Hematopoietic multipotent progenitor cell treated with erythropoietin and hydrocortisone succinate and interleukin-3 and kit ligand, for 8 days (in vitro differentiated cells): ENCODE measurements at regions not wholly inside any gene's neighbourhood (a gene's known extent, or its start where the extent isn't known, plus 50 kb on each side); places are given as distances from the start of the nearest gene placed in this dataset.
"Not testable (repeated sequence)": the region's sequence is repeated elsewhere in the genome, so short reads cannot be mapped to it uniquely, and the experiment has no call there.

Source experiments
- DNase-seq: peaks from one replicate; pipeline ENCODE4 v3.0.0-alpha.2; 2015

DNA sequence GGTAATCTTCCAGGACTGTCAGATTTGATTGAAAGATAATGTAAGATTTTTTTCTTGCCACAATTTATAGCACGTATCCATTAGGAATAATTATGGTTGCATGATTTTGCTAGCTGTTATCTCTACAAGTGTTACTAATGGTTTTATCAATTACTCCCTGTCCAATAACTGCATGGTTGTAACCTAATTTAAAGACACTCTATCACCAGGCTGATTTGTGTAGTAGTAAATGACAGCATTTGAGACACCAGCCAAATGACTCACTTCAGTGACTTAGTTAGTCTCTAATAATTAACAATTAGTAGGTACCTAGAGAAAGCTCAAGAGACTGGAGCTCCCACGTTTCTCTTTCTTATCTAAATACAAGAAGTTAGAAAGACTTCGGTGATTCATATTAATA is 453.8 kb upstream of the POU3F2 start:
- DNase-seq, result no peak

DNA sequence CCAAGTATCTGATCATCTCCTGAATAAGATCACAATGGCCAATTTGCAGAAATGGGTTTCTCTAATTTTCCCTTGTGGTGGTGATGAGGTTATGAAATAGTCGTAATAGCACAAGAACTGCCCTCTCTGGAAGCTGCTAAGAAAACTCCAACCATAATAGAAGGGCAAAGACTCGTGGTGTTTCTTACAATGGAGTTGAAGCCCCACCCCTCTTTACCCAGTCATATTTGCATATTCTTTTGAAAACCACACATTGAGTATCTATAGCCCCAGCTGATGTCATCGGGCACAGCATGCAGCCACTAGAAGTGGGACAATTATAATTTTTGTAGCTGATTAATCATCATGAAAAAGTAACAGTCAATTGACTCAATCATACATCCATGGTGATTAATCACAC is 452.1 kb upstream of the POU3F2 start:
- no peak for DNase-seq

DNA sequence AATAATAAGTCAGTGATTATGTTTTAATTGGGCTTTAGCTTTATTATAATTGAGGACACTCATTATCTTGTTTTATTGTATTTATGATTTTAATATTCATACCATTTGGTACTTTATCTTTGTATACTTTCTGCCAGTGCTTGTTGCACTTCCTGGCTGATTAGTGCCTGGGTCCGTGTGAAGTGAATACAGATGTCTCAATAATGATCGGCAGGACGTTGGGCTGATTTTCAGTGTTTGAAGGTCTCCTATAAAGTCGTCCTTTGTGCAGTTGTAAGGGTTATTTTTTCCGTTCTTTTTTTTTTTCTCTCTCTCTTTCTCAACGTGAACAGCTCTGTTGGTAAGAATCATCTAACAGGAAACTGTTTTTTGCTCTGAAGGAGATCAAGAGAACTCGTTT is 450.0 kb upstream of the POU3F2 start:
- no peak for DNase-seq

DNA sequence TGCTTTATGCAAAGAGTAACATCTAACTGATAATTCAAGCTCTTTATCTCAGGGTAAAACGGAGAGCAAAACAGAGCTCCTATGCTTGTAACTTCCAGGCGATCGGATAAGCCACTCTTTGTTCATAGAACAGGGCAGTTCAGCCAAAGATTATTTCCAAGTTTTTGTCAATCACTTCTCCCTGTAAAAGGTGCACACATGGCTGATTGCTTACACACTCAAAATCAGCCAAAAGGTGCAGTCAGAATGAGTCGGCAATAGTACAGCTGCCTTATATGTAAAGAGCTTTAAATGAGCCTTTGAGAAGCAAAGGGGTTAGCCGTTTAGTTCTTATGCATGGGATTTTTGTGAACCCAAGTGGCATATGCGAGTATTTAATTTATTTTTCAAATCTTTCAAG is 449.6 kb upstream of the POU3F2 start:
- DNase-seq, result no peak

DNA sequence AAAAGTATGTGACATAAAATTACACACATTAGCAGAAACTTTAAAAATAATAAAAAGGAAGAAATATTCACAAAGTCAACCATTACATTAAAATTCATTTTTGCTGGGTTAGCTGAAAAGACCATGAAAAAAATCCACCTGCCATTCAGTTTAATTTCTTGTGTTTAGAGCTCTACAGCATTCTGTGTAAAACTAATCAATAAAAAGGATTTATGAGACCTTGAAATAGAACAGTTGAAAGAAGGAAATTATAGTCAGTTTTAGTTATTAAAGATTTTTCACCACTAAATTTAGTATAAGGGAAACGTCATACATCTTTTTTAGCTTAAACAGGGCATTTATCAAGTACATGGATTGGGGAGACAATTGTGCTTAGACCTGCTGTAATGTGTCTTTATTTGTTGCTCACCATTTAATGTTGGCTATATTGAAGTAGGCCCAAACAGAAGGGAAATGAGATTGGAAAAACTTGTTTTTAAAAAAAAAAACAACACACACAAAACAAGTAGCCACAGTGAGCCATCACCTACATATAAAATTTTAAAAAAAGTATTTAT is 438.7 kb upstream of the POU3F2 start:
- no peak for DNase-seq

DNA sequence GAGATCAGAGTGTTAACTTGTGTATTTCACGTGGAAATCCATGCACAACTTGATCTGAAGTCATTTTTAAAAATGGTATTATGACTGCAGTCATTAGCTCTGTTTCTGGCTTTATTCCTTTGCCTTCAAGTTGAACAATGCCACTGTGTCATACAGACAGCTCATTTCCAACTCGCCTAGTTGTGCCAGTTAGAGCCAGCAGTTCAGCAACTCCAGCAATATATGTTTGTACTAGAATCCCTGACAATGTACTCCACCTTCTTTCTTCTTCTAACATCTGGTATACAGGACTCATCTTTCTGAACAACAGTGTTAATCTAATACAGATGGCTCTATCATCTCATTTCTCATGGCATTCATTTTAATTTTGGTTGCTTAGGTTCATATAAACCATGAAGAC is 418.3 kb upstream of the POU3F2 start:
- DNase-seq, result no peak

DNA sequence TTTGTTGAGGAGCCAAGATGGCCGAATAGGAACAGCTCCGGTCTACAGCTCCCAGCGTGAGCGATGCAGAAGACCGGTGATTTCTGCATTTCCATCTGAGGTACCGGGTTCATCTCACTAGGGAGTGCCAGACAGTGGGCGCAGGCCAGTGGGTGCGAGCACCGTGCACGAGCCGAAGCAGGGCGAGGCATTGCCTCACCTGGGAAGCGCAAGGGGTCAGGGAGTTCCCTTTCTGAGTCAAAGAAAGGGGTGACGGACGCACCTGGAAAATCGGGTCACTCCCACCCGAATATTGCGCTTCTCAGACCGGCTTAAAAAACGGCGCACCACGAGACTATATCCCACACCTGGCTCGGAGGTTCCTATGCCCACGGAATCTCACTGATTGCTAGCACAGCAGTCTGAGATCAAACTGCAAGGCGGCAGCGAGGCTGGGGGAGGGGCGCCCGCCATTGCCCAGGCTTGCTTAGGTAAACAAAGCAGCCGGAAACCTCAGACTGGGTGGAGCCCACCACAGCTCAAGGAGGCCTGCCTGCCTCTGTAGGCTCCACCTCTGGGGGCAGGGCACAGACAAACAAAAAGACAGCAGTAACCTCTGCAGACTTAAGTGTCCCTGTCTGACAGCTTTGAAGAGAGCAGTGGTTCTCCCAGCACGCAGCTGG is 417.7 kb upstream of the POU3F2 start:
- not testable (repeated sequence) for DNase-seq

DNA sequence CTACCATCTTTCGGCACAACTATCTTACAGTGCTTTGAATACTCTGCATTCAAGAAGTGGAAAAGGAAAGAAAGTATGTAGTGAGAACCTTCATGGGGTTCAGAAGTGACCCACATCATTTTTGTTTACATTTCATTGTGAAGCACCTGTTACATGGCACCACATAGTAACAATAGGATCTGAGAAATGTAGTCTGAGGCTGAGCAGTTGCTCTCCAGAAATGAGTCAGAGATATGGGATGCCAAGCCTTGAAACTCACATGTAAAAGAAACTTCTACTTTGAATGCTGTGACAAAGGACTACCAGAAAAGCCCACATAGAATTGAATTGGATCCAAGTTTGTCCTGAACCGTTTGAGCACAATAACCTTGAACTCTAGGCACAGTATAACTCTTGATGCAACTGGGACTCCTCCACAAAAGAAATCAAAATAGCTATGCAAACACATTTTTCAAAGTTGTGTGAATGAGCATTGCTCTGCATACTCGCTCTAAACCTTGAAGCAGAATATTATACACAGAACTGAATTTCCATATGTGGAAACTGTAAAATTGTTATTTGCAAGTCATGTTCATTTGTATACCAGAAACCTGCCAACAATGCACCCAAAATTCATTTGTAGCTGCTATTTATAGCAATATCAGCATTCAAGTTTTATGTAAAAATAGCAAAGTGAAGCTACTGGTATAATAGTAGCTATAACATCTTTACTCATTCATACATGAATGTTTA is 400.9 kb upstream of the POU3F2 start:
- DNase-seq, result no peak

DNA sequence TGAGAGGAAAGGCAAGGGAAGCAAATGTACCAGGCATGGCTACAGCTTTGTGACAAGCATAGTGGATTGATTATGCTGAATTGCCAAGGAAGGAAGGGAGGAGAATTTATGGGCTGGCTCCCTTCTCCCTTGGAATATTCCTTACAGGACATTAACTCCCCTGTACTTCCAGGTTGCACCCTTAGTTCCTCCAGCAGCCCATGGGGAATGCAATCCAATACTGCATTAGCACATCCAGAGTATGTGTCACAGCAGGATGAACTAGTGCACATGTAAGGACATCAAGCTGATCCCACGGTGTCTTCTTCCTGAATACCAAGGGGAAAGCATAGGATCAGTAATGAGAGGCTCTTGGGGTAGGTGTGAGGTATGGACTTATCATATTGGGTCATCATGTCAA is 390.7 kb upstream of the POU3F2 start:
- no peak for DNase-seq

DNA sequence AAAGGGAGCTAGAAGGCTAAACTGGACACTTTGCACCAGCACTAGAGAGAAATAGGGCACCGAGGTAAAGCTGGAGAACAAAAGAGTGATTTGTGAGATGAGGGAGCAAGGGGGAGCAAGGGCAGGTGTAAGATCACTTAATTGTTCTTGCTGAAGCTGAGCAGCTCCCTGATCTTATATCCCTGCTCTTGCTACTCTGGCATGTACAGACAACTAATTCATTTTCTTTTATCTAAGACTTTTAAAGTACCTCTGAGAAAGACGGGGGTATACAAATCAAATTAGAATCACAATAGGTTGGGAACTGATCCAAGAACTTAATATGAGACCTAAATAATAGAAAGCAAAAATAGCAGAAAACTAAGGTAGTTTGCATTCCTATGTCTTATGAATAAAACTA is 381.7 kb upstream of the POU3F2 start:
- no peak for DNase-seq

DNA sequence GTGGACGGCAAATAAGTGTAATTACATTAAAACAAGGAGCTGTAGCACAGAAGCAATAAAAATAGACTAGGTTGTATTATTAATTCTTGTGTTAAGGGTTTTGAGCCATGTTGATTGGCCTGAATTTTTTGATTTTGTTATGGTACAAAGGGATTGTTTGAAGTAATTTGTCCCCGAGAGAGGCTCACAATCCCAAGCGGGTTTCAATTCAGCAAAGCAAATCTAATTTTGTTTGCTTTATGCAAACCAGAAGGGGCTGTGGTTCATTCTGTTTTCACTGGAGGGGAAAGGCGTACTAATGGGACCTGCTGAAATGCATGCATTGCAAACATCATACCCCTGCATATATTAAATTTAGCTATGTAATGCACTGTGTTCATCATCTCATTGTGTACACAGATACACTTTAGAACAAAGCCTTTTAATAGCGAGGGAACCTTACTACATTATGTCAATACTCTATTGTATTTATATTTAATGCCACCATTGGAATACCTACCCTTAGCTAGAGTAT is 379.5 kb upstream of the POU3F2 start:
- DNase-seq, result no peak

DNA sequence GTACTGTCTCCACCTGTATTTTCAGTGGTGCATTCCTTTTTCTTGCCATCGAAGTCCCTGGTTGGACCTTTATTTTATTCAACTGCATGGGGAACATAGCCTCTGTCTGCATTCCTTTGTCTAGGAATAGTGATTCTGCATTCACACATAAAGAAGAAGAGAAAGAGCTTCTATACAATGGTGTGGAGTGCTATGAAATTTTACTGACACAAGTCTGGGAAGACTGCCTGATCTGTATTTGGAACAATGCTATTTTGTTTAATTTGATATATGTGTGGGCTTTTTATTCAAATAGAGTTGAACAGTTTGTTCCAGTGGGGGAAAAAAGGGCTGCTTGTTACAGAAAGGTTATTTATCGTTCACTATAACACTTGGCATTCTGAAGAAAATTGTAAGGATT is 375.7 kb upstream of the POU3F2 start:
- DNase-seq, result no peak

DNA sequence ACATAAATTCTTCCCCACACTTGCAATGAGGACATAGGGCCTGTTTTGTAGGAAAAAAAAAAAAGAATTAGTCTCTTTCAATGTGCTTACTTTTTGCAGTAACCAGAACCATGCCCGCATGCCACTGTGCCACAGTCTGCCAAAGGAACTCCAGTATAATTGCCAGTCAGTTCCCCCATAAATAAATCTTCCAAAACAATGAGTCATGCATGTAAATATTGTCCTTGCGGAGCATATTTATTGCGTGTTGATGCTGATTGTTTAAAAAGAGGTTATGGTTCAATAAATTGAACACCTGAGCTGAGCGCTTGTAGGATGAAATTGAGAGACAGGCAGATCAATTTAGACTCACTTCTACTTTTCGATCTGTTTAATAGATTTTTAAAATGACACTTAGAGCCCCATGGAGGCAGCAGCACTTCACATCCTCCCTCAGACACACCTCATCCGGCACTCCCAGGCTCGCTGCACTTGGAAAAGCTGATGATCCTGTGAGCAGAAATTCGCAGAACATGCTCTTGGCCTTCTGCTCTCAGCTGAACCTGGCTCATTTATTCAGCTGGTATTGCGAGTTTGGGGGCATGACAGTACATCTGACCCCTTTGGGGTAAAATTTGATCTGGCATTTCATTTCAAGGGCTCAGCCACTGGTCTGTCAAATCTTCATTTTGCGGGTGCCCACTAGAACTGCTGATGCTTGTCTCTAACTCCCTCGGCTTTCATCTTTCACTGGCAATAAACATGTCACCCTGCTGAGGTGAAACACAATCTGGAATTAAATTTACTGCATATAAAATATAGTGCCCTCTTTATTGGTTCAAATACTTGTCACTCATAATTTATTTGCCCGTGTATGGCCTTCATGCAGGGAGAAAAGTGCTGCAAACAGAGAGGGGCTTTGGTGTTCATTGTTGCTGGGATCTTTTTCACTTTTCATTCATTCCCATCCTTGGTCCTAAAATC is 371.1 kb upstream of the POU3F2 start:
- DNase-seq, result no peak

DNA sequence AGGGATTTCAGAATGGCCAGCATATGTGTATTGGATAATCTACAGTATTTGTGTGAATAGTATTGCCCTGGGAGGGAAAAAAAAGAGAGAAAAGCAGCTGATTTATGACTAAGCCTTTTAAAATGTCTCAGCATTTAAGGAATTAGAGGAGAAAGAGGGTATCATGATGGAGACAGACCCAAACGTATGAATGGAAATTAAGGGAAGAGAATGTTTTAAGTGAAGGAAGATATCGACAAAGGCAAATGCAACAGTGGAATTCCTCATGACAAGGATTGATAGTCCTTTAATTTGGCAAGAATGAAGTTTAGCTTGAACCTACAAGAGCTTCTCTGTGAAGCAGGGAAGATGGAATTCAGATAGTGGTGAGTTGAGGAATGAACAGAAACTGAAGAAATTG is 367.3 kb upstream of the POU3F2 start:
- no peak for DNase-seq

DNA sequence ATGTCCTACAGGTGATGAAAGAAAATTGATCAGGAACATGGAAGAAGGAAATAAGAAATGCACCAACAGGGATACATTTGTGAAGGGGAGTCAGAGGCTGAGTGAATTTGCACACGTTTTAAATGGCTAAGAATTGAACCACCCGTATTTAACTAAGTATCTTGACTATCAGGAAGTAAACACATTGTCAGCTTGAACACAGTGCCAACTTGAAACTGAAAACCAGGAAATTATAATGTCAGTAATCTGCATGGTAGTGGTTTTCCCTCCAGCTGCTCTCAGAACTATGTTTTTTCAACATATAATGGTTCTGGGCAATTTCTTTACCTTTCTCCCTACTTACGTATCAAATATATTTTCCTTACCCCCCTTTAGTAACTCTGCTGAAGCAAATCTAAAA is 366.5 kb upstream of the POU3F2 start:
- DNase-seq, result no peak

DNA sequence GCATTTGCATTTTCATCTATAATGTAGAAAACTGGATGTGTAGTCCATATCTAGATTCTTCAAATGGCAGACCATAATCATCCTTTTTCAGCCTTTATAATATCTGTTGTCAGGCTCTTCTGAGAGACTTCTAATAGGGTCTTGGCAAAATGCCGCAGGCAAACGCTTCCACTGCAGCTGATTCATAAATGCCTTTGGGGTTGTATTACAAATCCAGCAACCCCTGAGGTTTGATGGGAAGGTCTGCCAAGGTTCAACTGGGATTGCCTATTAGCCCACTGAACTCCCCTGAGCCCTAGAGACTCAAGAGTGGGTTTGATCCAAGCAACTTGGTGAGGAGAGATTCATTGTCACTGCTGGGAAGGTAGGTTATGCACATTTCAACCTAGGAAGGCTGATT is 365.2 kb upstream of the POU3F2 start:
- DNase-seq, result no peak

DNA sequence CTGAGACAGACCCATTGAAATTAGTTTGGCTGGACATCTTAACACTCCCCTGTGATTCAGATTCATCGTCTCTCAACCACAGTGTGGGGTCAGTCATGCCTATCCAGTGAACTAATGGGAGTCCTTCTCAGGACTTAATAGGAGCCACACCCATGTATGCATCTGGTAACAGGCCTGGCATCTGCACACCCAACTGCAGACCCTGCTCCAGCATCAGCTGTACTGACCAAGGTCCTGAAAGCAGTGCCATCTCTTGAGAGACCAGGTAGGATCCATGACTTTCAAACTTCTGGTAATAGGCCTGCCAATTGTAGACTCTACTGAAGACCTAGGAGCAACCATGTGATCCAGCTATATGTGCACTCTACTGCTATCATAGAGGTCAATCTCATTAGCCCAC is 363.6 kb upstream of the POU3F2 start:
- no peak for DNase-seq

DNA sequence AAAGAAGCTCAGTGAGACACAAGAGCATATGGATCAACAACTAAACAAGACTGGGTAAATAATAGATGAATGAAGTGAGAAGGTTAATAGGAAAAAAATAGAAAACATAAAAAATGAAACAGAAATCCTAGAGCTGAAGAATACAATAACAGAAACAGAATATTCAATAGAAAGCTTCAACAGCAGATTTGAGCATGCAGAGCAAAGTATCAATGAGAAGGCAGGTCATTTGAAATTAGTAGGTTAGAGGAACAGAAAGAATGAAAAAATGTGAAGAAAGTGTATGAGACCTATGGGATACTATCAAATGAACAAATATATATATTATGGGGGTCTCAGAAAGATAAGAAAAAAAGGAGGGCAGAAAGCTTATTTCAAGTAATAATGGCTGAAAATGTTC is 362.9 kb upstream of the POU3F2 start:
- no peak for DNase-seq

DNA sequence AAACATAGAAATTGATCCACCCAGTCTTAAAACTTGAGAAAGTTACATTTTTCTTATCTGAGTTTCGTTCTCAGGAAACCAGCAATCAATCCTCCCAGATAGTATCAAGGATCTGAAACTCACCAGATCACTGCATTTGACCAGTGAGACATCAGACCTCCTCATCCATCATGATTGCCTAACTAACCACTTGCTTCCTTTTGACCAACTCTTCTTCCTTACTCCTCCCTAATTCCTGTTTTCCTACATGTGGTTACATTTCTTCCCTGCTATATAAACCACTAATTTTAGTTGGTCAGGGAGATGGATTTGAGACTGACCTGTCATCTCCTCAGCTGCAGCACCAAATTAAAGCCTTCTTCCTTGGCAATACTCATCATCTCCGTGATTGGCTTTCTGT is 357.1 kb upstream of the POU3F2 start:
- DNase-seq, result no peak

DNA sequence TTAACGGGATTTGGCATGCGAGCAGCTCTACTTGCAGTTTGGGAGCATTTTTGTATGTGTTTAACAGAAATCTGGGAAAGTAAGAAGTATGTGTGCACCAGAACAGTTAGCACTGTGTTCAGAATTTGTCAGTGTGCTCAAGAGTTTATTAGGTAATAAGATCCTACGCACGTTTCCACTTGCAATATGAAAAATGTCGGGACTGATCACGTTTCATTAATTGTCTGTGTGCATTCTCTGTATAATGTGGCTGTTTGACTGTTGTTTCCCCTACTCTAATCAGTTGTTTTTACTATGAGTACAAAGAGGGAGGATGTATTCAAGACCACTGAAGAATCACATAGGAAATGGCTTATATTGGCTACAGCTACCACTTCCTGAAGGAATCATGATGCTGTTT is 349.7 kb upstream of the POU3F2 start:
- no peak for DNase-seq

DNA sequence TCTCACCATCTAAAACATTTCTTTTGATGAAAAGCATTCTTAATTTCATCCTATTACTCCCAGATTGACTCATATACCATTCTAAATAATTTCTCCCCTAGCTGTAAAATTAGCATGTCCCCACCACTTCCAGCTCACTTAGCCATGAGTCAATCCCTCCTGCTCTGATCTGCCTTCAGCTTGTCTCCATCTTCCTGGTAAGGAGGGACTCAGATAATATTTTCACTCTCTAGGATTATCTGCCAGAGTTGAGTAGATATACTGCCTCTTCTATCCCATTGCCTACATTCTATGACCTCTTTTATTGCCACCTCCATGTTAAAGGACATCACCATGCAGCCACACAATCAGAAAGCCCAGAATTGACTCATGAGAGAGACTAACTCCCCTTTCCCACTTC is 348.8 kb upstream of the POU3F2 start:
- no peak for DNase-seq

DNA sequence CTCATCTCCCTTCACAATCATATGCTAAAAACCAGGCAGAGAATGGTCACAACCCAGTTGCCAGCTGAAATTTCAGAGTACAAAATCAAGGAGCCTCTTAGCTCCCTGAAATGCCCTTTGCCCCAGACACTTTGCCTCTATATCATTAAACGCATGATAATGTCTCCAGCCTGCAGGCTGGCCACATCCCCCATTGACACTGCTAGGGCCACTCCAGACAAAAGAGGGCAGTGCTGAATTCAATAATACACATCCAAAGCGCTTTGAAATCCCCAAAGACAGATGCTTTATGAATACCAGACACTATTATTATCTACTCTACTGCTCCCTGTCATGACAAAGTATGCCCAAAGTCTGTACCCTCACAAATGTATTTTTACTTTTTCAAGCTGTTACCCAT is 348.3 kb upstream of the POU3F2 start:
- no peak for DNase-seq

DNA sequence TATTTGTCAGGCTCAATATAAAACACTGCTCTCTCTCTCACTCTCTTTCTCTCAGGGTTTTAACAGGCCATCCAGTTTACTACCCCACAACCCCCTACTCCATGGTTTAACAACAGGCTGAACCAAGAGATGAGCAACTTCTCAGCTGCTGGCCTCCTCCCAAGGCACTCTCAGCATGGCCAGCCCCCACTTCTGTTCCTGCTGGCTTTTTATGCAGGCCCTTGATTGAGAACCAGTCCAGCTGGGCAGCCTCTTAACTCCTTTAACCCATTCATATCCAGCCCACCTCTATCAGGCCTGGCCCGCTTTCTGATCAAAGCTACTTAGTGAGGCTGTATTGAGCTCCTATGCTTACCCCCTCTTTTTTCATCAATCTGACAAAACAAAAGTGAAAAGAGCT is 346.8 kb upstream of the POU3F2 start:
- DNase-seq, result no peak
